HEK293 (cell line): ENCODE measurements at regions not wholly inside any gene's neighbourhood (a gene's known extent, or its start where the extent isn't known, plus 50 kb on each side); places are given as distances from the start of the nearest gene placed in this dataset.
"Not testable (repeated sequence)": the region's sequence is repeated elsewhere in the genome, so short reads cannot be mapped to it uniquely, and the experiment has no call there.

Experiments used
- CTCF ChIA-PET: fragments of 350-600 bp; formaldehyde crosslinking; extraction: SDS; loops from one replicate; lab custom pipeline; 2021; ENCODE audit warnings: antibody characterized with exemption; lab: Yijun Ruan, JAX
- POLR2A ChIA-PET: fragments of 300-600 bp; formaldehyde crosslinking; extraction: SDS; loops from one replicate; lab custom pipeline; 2020; ENCODE audit warnings: antibody characterized with exemption, inconsistent platforms; lab: Yijun Ruan, JAX
- H3K27ac ChIP-seq: fragments of 200-500 bp; sonication (Bioruptor generic); 2 replicates; pipeline ENCODE4 v1.5.1; 2014; ENCODE audit warnings: low read depth, low read length, control low read depth, inconsistent platforms; ENCODE audit errors: extremely low read depth
- H3K36me3 ChIP-seq, 2 experiments: fragments of 200-500 bp in 1 of 2; sonication (Bioruptor generic) in 1 of 2; 1 replicate in 1 of 2; 2 replicates in 1 of 2; pipeline ENCODE4 v1.5.1; 2014 to 2017; ENCODE audit warnings: inconsistent platforms in 2 of 2, low read length in 2 of 2; ENCODE audit not compliant: control insufficient read depth in 2 of 2, insufficient read depth in 1 of 2
- H3K4me1 ChIP-seq: fragments of 200-500 bp; sonication (Bioruptor generic); 2 replicates; pipeline ENCODE4 v1.5.1; 2014; ENCODE audit warnings: mild to moderate bottlenecking, low read length, inconsistent platforms; ENCODE audit not compliant: control insufficient read depth, insufficient read depth
- H3K4me3 ChIP-seq: 2 replicates; pipeline ENCODE4 v1.5.1; 2011; ENCODE audit warnings: low read depth, mild to moderate bottlenecking, control low read depth, low read length, moderate library complexity
- H3K9me3 ChIP-seq: fragments of 200-500 bp; sonication (Bioruptor generic); 2 replicates; pipeline ENCODE4 v1.5.1; 2014; ENCODE audit warnings: low read depth, low read length, inconsistent platforms; ENCODE audit not compliant: control insufficient read depth, insufficient read depth
- HOXD13 ChIP-seq: sonication (generic); formaldehyde crosslinking; IDR thresholded peaks from 2 replicates; pipeline ENCODE4 v1.8.0; 2022; ENCODE audit warnings: missing genetic modification reagents, borderline replicate concordance
- KLF16 ChIP-seq: fragments of 450-650 bp; formaldehyde crosslinking; IDR thresholded peaks from 2 replicates; pipeline ENCODE4 v1.5.1; 2017; ENCODE audit warnings: missing biosample characterization, missing genetic modification characterization
- OVOL3 ChIP-seq: fragments of 450-650 bp; formaldehyde crosslinking; IDR thresholded peaks from 2 replicates; pipeline ENCODE4 v1.5.1; 2016; ENCODE audit warnings: missing biosample characterization, missing genetic modification characterization
- PRDM2 ChIP-seq: fragments of 450-650 bp; formaldehyde crosslinking; IDR thresholded peaks from 2 replicates; pipeline ENCODE4 v1.5.1; 2016; ENCODE audit warnings: missing biosample characterization, missing genetic modification characterization, borderline replicate concordance
- REST ChIP-seq: fragments of 450-650 bp; formaldehyde crosslinking; IDR thresholded peaks from 2 replicates; pipeline ENCODE4 v1.5.1; 2016; ENCODE audit warnings: missing biosample characterization, missing genetic modification characterization
- ZEB2 ChIP-seq: fragments of 450-650 bp; formaldehyde crosslinking; IDR thresholded peaks from 2 replicates; pipeline ENCODE4 v1.5.1; 2016; ENCODE audit warnings: missing biosample characterization, missing genetic modification characterization
- ZNF146 ChIP-seq: fragments of 450-650 bp; formaldehyde crosslinking; IDR thresholded peaks from 2 replicates; pipeline ENCODE4 v1.5.1; 2016; ENCODE audit warnings: missing biosample characterization, missing genetic modification characterization
- ZNF175 ChIP-seq: fragments of 450-650 bp; formaldehyde crosslinking; IDR thresholded peaks from 2 replicates; pipeline ENCODE4 v1.5.1; 2016; ENCODE audit warnings: missing biosample characterization, missing genetic modification characterization
- ZNF211 ChIP-seq: fragments of 450-650 bp; formaldehyde crosslinking; IDR thresholded peaks from 2 replicates; pipeline ENCODE4 v1.5.1; 2016; ENCODE audit warnings: low read depth, missing biosample characterization, missing genetic modification characterization
- ZNF24 ChIP-seq: fragments of 450-650 bp; formaldehyde crosslinking; IDR thresholded peaks from 2 replicates; pipeline ENCODE4 v1.5.1; 2016; ENCODE audit warnings: missing biosample characterization, missing genetic modification characterization
- ZNF580 ChIP-seq: fragments of 450-650 bp; formaldehyde crosslinking; IDR thresholded peaks from 2 replicates; pipeline ENCODE4 v1.5.1; 2016; ENCODE audit warnings: missing biosample characterization, missing genetic modification characterization
- ZNF596 ChIP-seq: fragments of 450-650 bp; IDR thresholded peaks from 2 replicates; pipeline ENCODE4 v1.5.0; 2018; ENCODE audit warnings: missing biosample characterization, mild to moderate bottlenecking, missing genetic modification characterization, moderate library complexity
- ZNF621 ChIP-seq: fragments of 450-650 bp; formaldehyde crosslinking; IDR thresholded peaks from 2 replicates; pipeline ENCODE4 v1.5.1; 2017; ENCODE audit warnings: missing biosample characterization, missing genetic modification characterization
- ZNF639 ChIP-seq: fragments of 450-650 bp; formaldehyde crosslinking; IDR thresholded peaks from 2 replicates; pipeline ENCODE4 v1.5.1; 2016; ENCODE audit warnings: missing biosample characterization, missing genetic modification characterization
- ZNF707 ChIP-seq: fragments of 450-650 bp; formaldehyde crosslinking; IDR thresholded peaks from 2 replicates; pipeline ENCODE4 v1.5.1; 2016; ENCODE audit warnings: missing biosample characterization, missing genetic modification characterization
- TF ChIP-seq, protein P1 (sequence below): fragments of 450-650 bp; formaldehyde crosslinking; IDR thresholded peaks from 2 replicates; pipeline ENCODE4 v1.5.1; 2017; ENCODE audit warnings: missing biosample characterization, missing genetic modification characterization

GRCh38 chr7:17113770-17114169 is 184.7 kb upstream of the AHR start:
- H3K4me3 ChIP-seq, CTCF ChIA-PET, H3K27ac ChIP-seq, POLR2A ChIA-PET, H3K9me3 ChIP-seq, H3K36me3 ChIP-seq, H3K4me1 ChIP-seq: not testable (repeated sequence)
- peak; percentile 68 for TF ChIP-seq ZNF146 (tag by site-specific recombination)

GRCh38 chr7:17118412-17118811 is 180.0 kb upstream of the AHR start:
- Histone ChIP-seq H3K4me3 (no peak overlapping the region), H3K9me3 (no peaks in the 10 kb centered on the region), H3K27ac (no peak overlapping the region), H3K4me1 (no peaks in the 10 kb centered on the region), H3K36me3 (no peaks in the 10 kb centered on the region)
- CTCF ChIA-PET: no interaction called here
- no peak for TF ChIP-seq REST (tag by site-specific recombination)
- POLR2A ChIA-PET: no interaction called here

DNA sequence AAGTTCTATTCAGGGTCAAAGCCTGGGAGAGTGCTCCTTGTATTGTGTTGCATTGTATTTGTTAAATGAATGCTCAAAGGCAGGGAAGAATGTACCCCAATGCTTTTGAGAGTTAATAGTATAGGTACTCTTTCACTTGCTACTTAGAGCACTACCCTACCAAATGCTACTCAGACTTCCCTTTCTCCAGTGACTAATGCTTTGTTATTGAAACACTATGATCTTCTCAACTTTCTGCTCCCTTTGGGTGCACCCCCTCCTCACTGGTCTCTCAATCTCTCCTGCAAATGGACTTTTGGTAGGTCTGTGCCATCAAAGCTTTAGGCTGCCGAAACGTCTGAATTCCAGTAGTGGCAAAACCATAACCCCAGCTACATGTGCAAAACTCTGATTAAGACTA is 177.7 kb upstream of the AHR start:
- H3K36me3 ChIP-seq: no peaks in the 10 kb centered on the region
- no peaks in the 10 kb centered on the region for H3K9me3 ChIP-seq
- ChIA-PET POLR2A (no interaction called here), CTCF (no interaction called here)
- TF ChIP-seq ZNF580 (no peak), ZNF621 (tag by site-specific recombination) (no peak), ZNF24 (no peak), PRDM2 (tag by site-specific recombination) (no peak), ZNF175 (no peak)
- peaks cover 2% of the 10 kb centered on the region; the same call in 1 of the 2 replicates for H3K4me1 ChIP-seq
- H3K4me3 ChIP-seq: no peak overlapping the region
- no peak overlapping the region for H3K27ac ChIP-seq

GRCh38 chr7:17121671-17122070 is 176.8 kb upstream of the AHR start:
- peaks cover 2% of the 10 kb centered on the region; the same call in 1 of the 2 replicates for H3K4me1 ChIP-seq
- no peak for TF ChIP-seq HOXD13 (CRISPR knock-in tag)
- TF ChIP-seq, protein P1, sequence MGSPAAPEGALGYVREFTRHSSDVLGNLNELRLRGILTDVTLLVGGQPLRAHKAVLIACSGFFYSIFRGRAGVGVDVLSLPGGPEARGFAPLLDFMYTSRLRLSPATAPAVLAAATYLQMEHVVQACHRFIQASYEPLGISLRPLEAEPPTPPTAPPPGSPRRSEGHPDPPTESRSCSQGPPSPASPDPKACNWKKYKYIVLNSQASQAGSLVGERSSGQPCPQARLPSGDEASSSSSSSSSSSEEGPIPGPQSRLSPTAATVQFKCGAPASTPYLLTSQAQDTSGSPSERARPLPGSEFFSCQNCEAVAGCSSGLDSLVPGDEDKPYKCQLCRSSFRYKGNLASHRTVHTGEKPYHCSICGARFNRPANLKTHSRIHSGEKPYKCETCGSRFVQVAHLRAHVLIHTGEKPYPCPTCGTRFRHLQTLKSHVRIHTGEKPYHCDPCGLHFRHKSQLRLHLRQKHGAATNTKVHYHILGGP (tag by site-specific recombination): no peak
- TF ChIP-seq ZNF580: no peak
- TF ChIP-seq ZNF707: no peak
- TF ChIP-seq OVOL3 (tag by site-specific recombination): no peak
- TF ChIP-seq KLF16 (tag by site-specific recombination): no peak
- TF ChIP-seq ZEB2 (tag by site-specific recombination): no peak
- TF ChIP-seq ZNF639 (tag by site-specific recombination): no peak
- TF ChIP-seq ZNF211 (tag by site-specific recombination): no peak
- no peak for TF ChIP-seq ZNF596 (tag by site-specific recombination)

More at GRCh38 chr7:17121671-17122070, 176.8 kb upstream of the AHR start:
- H3K4me3 ChIP-seq: no peak overlapping the region
- POLR2A ChIA-PET: no interaction called here
- no peaks in the 10 kb centered on the region for H3K9me3 ChIP-seq
- CTCF ChIA-PET: interaction anchor here (0.6 kb wide), 1 partner anchor 394 kb away, joined by 4 read pairs; no protein-coding TSS in a partner anchor
- H3K36me3 ChIP-seq: no peaks in the 10 kb centered on the region
- no peak overlapping the region for H3K27ac ChIP-seq
